IPS DF 4.7 (cell line): ENCODE measurements at regions not wholly inside any gene's neighbourhood (a gene's known extent, or its start where the extent isn't known, plus 50 kb on each side); places are given as distances from the start of the nearest gene placed in this dataset.

ENCODE experiments used
- DNase-seq: peaks from one replicate; pipeline ENCODE4 v3.0.0-alpha.2; 2013; ENCODE audit warnings: low spot score; ENCODE audit errors: extremely low read depth

GRCh38 chr2:60296219-60296955, 257.1 kb downstream of the BCL11A start:
- DNase-seq, result no peak

DNA sequence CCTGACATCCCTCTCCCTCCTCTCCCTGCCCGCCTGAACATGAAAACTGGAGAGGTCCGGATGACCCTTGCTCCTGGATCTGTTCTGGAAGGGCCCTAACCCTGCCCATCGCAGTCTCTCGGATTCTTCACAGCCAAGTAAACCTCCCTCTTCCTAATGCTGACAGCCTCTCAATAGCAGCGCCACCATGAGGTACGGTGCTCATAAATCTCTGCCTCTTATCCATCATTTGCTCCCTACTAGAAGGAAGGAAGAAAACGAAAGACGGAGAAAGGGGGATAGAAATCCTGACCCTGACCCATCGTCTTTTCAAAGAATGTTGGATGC, 257.9 kb downstream of the BCL11A start:
- no peak for DNase-seq

- DNase-seq, result no peak
These were observed 258.4 kb downstream of the BCL11A start for GRCh38 chr2:60294901-60295635.

GRCh38 chr2:60292242-60292641, 261.2 kb downstream of the BCL11A start:
- no peak for DNase-seq

DNA sequence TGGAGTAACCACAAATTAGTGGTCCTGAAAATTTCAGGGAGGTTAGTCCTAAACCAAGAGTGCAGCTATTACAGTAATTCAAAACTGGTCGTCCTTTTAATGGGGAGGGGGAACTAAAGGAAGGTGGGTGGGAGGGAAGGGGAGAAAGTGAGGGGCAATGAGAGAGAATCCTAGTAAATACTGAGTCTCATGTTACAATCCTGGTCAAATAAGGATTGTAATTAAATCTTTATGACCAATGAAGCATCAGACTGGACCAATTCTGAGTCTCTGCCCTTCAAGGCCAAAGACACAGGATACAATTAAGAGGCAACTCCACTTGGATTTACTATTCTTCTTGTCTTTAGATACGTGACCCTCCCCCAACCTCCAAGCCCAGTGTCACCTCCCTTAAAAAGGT, 262.9 kb downstream of the BCL11A start:
- DNase-seq, result no peak

GRCh38 chr2:60285626-60286316, 267.7 kb downstream of the BCL11A start:
- DNase-seq, result no peak

- DNase-seq, result no peak
These were observed 269.8 kb downstream of the BCL11A start for GRCh38 chr2:60283626-60284025.

GRCh38 chr2:60282886-60283285, 270.6 kb downstream of the BCL11A start:
- no peak for DNase-seq

- no peak for DNase-seq
These were observed 271.7 kb downstream of the BCL11A start for GRCh38 chr2:60281730-60282129.

GRCh38 chr2:60280238-60280637, 273.2 kb downstream of the BCL11A start:
- DNase-seq, result no peak

GRCh38 chr2:60278906-60279305, 274.5 kb downstream of the BCL11A start:
- no peak for DNase-seq

DNA sequence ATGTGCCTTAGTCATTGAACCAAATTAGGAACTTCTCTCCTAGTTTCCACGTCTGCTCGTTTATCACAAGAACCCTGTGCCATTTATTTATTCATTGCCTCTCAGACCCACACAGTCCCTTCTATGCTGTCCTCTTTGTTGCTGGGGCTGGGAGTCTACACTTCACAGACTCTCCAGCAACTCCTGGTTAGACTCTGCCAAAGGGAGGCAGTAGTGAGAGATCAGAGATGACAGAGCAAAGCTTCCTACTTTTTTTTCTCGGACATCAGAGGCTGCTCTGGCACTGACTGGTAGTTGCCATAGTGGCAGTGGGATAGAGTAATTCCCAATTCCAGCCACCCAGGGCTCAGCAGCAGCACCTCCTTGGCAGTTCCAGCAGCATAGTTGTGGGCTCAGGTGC, 277.5 kb downstream of the BCL11A start:
- no peak for DNase-seq

DNA sequence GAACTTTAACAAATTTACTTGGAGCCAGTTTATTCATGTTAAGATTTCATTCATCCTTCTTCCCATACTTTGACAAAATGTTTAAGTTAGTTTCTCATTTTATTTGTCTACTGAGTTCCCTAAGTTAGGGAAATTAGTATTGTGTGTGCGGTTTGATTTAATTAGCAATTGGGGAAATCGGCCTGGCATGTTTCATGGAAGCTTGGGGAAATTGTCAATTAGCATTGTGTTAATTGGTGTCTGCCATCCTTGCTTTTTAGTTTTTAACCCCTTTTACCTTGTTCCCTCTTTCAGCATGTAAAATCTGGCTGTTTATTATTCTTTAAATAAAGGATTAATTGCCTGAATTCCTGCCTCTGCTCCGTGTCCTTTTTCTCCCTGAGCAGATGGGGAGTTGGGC, 279.6 kb downstream of the BCL11A start:
- no peak for DNase-seq

- DNase-seq, result no peak
These were observed 281.7 kb downstream of the BCL11A start for GRCh38 chr2:60271713-60272112.

- DNase-seq, result no peak
These were observed 282.3 kb downstream of the BCL11A start for GRCh38 chr2:60271131-60271530.

DNA sequence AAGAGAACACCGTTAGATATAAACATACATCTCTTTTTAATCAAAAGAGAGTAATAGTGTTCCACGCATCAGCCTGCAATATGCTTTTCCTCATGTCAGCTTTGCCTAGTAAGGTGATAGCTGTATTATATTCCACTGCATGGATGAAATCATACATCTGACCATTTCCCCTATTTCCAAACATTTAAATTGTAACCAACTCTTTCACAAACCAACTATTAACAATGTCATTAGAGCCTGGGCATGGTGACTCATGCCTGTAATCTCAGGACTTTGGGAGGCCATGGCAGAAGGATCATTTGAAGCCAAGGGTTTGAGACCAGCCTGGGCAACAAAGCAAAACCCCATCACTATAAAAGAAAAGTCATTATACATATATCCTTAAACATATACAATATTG, 284.8 kb downstream of the BCL11A start:
- no peak for DNase-seq

DNA sequence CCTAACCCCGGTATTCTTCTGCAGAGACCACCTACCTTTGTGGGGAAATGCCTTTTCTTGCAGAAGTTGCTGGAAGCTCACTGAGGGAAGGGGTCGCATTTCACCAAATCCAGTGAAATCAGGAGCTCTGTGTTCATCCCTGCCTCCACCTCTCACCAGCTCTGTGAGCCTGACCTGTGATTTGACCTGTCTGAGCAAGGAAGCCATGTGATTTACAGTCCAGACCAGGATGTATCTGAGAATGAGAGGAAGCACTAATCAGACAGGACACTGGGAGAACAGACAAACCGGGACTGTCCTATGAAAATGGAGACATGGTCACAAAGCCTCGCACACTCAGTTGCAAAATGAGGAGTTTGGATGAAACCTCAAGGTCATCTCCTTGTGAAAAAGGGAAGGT, 285.4 kb downstream of the BCL11A start:
- DNase-seq, result no peak

GRCh38 chr2:60267122-60267521, 286.3 kb downstream of the BCL11A start:
- no peak for DNase-seq

GRCh38 chr2:60262178-60262577, 291.3 kb downstream of the BCL11A start:
- no peak for DNase-seq

GRCh38 chr2:60260639-60261296, 292.7 kb downstream of the BCL11A start:
- DNase-seq, result no peak

DNA sequence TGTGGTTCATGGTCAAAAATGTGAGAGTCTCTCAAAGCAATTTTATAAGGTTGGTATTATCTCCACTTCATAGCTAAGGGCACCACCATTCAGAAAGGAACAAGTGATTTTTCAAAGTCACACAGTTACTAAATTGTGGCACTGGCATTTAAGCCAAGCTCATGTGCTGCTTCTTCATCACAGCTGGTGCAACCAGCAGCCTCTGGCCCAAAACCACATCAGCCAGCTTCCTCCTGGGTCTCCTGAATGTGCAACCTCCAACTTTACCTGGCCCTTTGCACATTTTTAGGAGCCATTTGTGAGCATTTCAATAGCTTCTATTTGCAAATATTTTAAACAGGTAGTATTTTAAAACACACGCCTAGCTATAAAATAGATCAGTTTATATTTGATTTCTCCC, 293.7 kb downstream of the BCL11A start:
- no peak for DNase-seq

- DNase-seq, result no peak
These were observed 300.8 kb downstream of the BCL11A start for GRCh38 chr2:60252581-60253150.
